Endothelial cell of umbilical vein (primary cell): ENCODE measurements at regions not wholly inside any gene's neighbourhood (a gene's known extent, or its start where the extent isn't known, plus 50 kb on each side); places are given as distances from the start of the nearest gene placed in this dataset.

Experiments used
- BruUV-seq: library from RNA; stranded (reverse); fragments of 400-500 nt; replicated peaks from 2 replicates; lab custom pipeline; 2021; lab: Mats Ljungman, UMichigan
- CTCF ChIA-PET: fragments of 300-600, 350-600 bp; sonication (Branson Sonifier 250); formaldehyde crosslinking; loops from one replicate; lab custom pipeline; 2021; ENCODE audit warnings: antibody characterized with exemption, inconsistent platforms; lab: Charles Lee
- POLR2A ChIA-PET: fragments of 300-600, 350-600 bp; sonication (Branson Sonifier 250); formaldehyde crosslinking; loops from one replicate; lab custom pipeline; 2021; ENCODE audit warnings: antibody characterized with exemption, inconsistent platforms; lab: Charles Lee
- DNase-seq: peaks from one replicate; pipeline ENCODE4 v3.0.0-alpha.2; 2011; ENCODE audit warnings: low read depth, low spot score
- FAIRE-seq: peaks from 2 replicates; lab custom pipeline; 2011; peaks lifted over from hg19 to GRCh38; lab: Jason Lieb, UNC
- H2AFZ ChIP-seq: 2 replicates; pipeline ENCODE4 v1.6.0; 2012; ENCODE audit warnings: low read depth, low read length, control low read depth, inconsistent platforms
- H3K27ac ChIP-seq: 2 replicates; pipeline ENCODE4 v1.5.1; 2011; ENCODE audit warnings: low read depth, mild to moderate bottlenecking, control low read depth, low read length, moderate library complexity; ENCODE audit not compliant: insufficient read depth
- H3K27me3 ChIP-seq, 2 experiments: 2 replicates each; pipeline versions ENCODE4 v1.6.0 to v1.6.1; 2011; ENCODE audit warnings: low read length in 2 of 2, mixed read lengths in 1 of 2; ENCODE audit not compliant: control insufficient read depth in 2 of 2, insufficient read depth in 2 of 2
- H3K36me3 ChIP-seq, 2 experiments: 2 replicates in 1 of 2; 3 replicates in 1 of 2; pipeline ENCODE4 v1.5.1; 2011; ENCODE audit warnings: low read length in 2 of 2, mild to moderate bottlenecking in 1 of 2, moderate library complexity in 1 of 2; ENCODE audit not compliant: control insufficient read depth in 2 of 2, insufficient read depth in 2 of 2; ENCODE audit errors: extremely low read depth in 1 of 2
- H3K4me1 ChIP-seq: 3 replicates; pipeline ENCODE4 v1.5.1; 2011; ENCODE audit warnings: mild to moderate bottlenecking, low read length; ENCODE audit not compliant: control insufficient read depth, insufficient read depth; ENCODE audit errors: extremely low read depth
- H3K4me2 ChIP-seq: 2 replicates; pipeline ENCODE4 v1.6.1; 2011; ENCODE audit warnings: low read length, control low read depth, mixed read lengths; ENCODE audit not compliant: insufficient read depth
- H3K4me3 ChIP-seq, 3 experiments: fragments of 200-600 bp in 1 of 3; sonication (generic), shearing (Covaris generic) in 1 of 3; replicated peaks in 1 of 3; 2 replicates each; pipeline ENCODE4 v1.5.1; 2011 to 2016; ENCODE audit warnings: control low read depth in 3 of 3, low read length in 3 of 3, mild to moderate bottlenecking in 2 of 3, inconsistent platforms in 1 of 3, low read depth in 1 of 3, moderate library complexity in 1 of 3; ENCODE audit not compliant: insufficient read depth in 1 of 3
- H3K79me2 ChIP-seq: 2 replicates; pipeline ENCODE4 v1.6.0; 2012; ENCODE audit warnings: low read length, inconsistent platforms; ENCODE audit not compliant: control insufficient read depth, insufficient read depth
- H3K9ac ChIP-seq: replicated peaks from 2 replicates; pipeline ENCODE3; 2011; ENCODE audit warnings: low read length, control low read depth; ENCODE audit not compliant: insufficient read depth; ENCODE audit errors: extremely low read depth
- H3K9me1 ChIP-seq: replicated peaks from 3 replicates; pipeline ENCODE4 v1.6.0; 2011; ENCODE audit warnings: mild to moderate bottlenecking, low read length; ENCODE audit not compliant: control insufficient read depth, insufficient read depth; ENCODE audit errors: extremely low read depth
- H3K9me3 ChIP-seq: replicated peaks from 2 replicates; pipeline ENCODE4 v1.5.1; 2012; ENCODE audit warnings: low read length, inconsistent platforms; ENCODE audit not compliant: control insufficient read depth, insufficient read depth
- H4K20me1 ChIP-seq: replicated peaks from 2 replicates; pipeline ENCODE3; 2011; ENCODE audit warnings: mild to moderate bottlenecking, low read length; ENCODE audit not compliant: control insufficient read depth, insufficient read depth; ENCODE audit errors: extremely low read depth
- EZH2 ChIP-seq: IDR thresholded peaks from 2 replicates; pipeline ENCODE4 v1.6.1; 2012; ENCODE audit warnings: borderline replicate concordance, low read depth, mild to moderate bottlenecking, moderate library complexity, low read length, inconsistent platforms; ENCODE audit not compliant: severe bottlenecking
- FOS ChIP-seq: IDR thresholded peaks from 2 replicates; pipeline ENCODE4 v1.6.1; 2011; ENCODE audit warnings: mild to moderate bottlenecking, low read length, moderate library complexity, borderline replicate concordance; ENCODE audit not compliant: insufficient read depth
- GATA2 ChIP-seq: IDR thresholded peaks from 2 replicates; pipeline ENCODE4 v1.7.0; 2011; ENCODE audit warnings: low read depth, mild to moderate bottlenecking, moderate library complexity, mixed read lengths, low read length; ENCODE audit not compliant: insufficient read length, insufficient read depth
- JUN ChIP-seq: IDR thresholded peaks from 2 replicates; pipeline ENCODE4 v1.6.1; 2011; ENCODE audit warnings: borderline replicate concordance, low read depth; ENCODE audit not compliant: insufficient read length, insufficient read depth
- MYC ChIP-seq: IDR thresholded peaks from one replicate; pipeline ENCODE4 v1.6.1; 2011; ENCODE audit warnings: mild to moderate bottlenecking, low read depth, low read length
- POLR2A ChIP-seq: IDR thresholded peaks from 2 replicates; pipeline ENCODE4 v1.6.1; 2012; ENCODE audit warnings: low read depth, mild to moderate bottlenecking, control low read depth, low read length
- POLR2AphosphoS5 ChIP-seq: IDR thresholded peaks from 2 replicates; pipeline ENCODE4 v1.6.1; 2012; ENCODE audit warnings: low read depth, mild to moderate bottlenecking, control low read depth, low read length, moderate library complexity; ENCODE audit not compliant: insufficient read depth
- dilution Hi-C: fragments of 300-500 bp; cut with MboI; formaldehyde crosslinking; loops from one replicate; pipeline ENCODE4 v1.15.0; 2019; ENCODE audit warnings: low sequenced_read_pairs; ENCODE audit not compliant: extremely low pct_ligation_motif_present
- intact Hi-C: fragments of 100-400 bp; cut with micrococcal nuclease; formaldehyde crosslinking; loops from one replicate; pipeline ENCODE4 v1.10.0; 2022
- TF ChIP-seq, protein P1 (sequence below): IDR thresholded peaks from 2 replicates; pipeline ENCODE4 v1.6.1; 2011; ENCODE audit not compliant: insufficient read depth, insufficient read length
- TF ChIP-seq, protein P2 (sequence below), 2 donors: IDR thresholded peaks; 1 replicate in 1 of 2; 2 replicates in 1 of 2; pipeline ENCODE4 v1.5.1; 2011; ENCODE audit warnings: low read length in 2 of 2, mild to moderate bottlenecking in 2 of 2, moderate library complexity in 2 of 2, control low read depth in 1 of 2, inconsistent platforms in 1 of 2, low read depth in 1 of 2; ENCODE audit not compliant: insufficient read depth in 1 of 2; ENCODE audit errors: extremely low read depth in 1 of 2

GRCh38 chr14:104246401-104247335, 108.3 kb downstream of the KIF26A start:
- POLR2A ChIA-PET: no interaction called here
- Histone ChIP-seq H3K4me2 (no peak overlapping the region), H3K27ac (no peak overlapping the region), H2AFZ (no peak overlapping the region), H4K20me1 (no peaks in the 10 kb centered on the region), H3K9me1 (no peaks in the 10 kb centered on the region), H3K9ac (no peak overlapping the region), H3K79me2 (no peaks in the 10 kb centered on the region), H3K36me3 (no peaks in the 10 kb centered on the region), H3K9me3 (no peaks in the 10 kb centered on the region), H3K4me1 (no peaks in the 10 kb centered on the region), H3K27me3 (no peaks in the 10 kb centered on the region), H3K4me3 (no peak overlapping the region)
- BruUV-seq: no TSS peak
- DNase-seq (no peak), FAIRE-seq (no peak)
- intact Hi-C loops: no loop called here
- dilution Hi-C loops: no loop called here
- TF ChIP-seq POLR2AphosphoS5 (no peak), FOS (no peak), MYC (no peak), GATA2 (no peak), EZH2 (no peak), JUN (no peak), POLR2A (no peak)
- TF ChIP-seq, protein P1, sequence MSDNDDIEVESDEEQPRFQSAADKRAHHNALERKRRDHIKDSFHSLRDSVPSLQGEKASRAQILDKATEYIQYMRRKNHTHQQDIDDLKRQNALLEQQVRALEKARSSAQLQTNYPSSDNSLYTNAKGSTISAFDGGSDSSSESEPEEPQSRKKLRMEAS: no peak
- TF ChIP-seq, protein P2, sequence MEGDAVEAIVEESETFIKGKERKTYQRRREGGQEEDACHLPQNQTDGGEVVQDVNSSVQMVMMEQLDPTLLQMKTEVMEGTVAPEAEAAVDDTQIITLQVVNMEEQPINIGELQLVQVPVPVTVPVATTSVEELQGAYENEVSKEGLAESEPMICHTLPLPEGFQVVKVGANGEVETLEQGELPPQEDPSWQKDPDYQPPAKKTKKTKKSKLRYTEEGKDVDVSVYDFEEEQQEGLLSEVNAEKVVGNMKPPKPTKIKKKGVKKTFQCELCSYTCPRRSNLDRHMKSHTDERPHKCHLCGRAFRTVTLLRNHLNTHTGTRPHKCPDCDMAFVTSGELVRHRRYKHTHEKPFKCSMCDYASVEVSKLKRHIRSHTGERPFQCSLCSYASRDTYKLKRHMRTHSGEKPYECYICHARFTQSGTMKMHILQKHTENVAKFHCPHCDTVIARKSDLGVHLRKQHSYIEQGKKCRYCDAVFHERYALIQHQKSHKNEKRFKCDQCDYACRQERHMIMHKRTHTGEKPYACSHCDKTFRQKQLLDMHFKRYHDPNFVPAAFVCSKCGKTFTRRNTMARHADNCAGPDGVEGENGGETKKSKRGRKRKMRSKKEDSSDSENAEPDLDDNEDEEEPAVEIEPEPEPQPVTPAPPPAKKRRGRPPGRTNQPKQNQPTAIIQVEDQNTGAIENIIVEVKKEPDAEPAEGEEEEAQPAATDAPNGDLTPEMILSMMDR (IDR thresholded peaks at IDR 0.05; ENCODE audit: extremely low read depth in 1 of 2, insufficient read depth in 1 of 2, low read depth in 1 of 2, low read length in 2 of 2): no peak
- CTCF ChIA-PET: no interaction called here
